ENCODE measurements at regions not wholly inside any gene's neighbourhood (a gene's known extent, or its start where the extent isn't known, plus 50 kb on each side); places are given as distances from the start of the nearest gene placed in this dataset.

DNA sequence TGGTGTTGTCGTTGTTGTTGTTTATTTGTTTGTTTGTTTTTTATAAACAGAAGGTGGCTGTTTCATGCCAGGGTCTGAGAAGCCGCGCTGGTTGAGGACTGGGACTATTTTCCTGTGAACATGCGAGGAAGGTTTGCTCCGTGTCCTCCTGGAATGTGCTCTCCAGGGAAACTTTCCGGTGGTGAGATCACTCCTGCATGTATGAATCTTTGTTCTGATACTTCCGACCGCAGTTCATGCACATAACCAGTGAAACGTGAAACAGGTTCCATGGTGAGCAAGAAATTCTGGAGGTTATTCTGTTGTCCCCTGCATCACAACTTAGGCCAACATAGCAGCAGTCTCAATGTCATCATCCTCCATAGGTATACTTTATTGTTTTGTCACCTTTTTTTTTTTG, 187.6 kb upstream of the ARGLU1 start:
- no peak for DNase-seq

DNA sequence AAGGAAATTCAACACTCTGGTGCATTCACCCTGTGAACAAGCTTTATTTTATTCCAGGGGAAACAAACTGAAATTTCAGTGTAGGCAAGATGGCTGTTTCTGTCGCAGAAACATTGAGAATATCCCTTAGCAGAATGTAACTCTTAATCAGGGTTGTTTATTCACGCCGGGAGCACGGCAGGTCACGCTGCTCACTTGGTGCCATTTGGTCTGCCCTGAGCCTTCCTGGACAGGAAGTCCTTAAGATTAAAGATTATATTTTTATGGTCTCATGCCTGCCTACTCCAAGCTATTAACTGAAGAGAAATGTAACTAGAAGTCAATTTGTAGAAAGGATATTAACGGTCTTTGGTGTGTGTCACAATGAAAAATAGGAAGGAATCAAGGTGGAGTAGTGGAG, 185.3 kb upstream of the ARGLU1 start:
- DNase-seq: no peak

DNA sequence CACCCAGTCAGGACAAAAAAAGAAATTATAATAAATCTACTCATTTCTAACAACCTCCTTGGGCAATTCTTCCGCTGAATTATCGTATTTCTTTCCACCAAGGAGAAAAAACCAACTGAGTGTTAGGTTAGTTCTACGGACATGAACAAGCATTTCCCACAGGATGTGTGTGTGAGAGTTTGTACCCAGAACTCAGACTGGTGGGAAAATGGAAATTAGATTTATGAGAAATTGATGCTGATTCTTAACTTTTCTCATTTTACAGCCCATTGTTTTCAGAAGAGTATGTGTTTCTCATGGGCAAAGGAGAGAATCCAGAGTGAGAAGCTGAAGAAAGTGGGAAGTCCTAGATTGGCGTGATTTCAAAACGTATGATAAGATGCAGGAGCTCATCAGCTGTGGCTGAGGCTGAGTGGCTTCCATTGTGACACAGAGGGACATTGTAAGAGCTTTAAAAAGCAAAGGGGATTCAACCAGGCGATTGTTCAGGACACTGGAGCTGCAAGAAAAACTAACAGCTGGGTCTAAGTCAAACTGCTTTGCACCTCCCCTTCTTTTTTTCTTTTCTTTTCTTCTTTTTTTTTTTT, 184.7 kb upstream of the ARGLU1 start:
- no peak for DNase-seq

DNA sequence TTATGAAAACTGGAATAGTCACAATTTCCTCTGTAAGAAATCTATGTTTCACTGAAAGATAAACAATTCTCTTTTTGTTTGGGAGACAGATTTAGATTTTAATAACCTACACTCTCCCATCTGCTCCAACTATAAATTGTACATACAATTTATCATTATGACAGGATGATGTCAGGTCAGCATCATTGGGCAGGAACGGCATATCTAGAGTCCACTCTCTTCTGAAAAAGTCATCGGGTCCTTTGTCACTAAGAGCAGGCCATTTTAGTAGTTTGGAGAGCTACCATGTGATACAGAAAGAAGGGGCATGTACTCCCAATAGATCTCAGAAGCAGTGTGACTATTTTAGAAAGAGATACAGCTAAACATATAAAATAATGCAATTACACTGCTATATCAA, 180.8 kb upstream of the ARGLU1 start:
- DNase-seq: no peak

DNA sequence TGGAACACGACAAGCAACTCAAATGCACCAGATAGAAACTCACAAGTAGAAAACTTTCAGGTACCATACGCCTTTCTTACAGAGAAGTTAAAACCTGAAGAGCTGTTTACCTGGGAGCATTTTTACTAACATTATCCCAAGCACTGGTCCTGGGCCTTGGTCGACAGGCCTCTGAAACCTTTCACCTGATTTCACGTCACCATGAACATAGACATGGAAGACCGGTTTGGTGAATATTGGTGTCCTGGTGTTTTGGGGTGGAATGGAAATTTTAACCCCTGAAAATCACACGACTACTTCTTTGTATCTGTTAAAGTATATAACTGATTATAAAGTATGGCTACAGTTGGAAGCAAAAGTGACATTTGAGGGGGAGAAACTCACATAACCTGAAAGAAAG, 176.6 kb upstream of the ARGLU1 start:
- no peak for DNase-seq

DNA sequence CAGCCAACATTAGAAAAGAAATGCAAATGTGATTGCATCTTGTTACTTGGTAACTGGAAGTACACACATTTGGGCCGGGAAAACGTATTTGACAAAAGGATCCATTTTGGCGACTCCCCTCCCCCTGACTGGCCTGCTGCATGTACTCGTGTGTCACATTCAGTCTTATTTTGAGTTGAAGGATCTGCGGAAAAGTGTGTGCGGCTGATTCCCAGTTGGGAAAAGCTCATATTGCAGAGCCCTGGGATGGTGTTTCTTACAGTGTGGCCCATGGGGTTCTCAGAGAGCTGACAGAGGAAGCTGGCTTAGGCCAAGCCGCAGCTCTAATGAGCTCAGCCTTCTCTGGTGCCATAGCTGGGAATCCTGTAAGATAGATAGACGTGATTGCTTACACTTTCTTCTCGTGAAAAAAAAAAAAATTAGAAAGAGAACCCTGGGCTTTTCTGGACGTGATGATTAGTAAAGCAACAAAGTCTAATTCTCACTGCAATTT, 170.3 kb upstream of the ARGLU1 start:
- DNase-seq: no peak

DNA sequence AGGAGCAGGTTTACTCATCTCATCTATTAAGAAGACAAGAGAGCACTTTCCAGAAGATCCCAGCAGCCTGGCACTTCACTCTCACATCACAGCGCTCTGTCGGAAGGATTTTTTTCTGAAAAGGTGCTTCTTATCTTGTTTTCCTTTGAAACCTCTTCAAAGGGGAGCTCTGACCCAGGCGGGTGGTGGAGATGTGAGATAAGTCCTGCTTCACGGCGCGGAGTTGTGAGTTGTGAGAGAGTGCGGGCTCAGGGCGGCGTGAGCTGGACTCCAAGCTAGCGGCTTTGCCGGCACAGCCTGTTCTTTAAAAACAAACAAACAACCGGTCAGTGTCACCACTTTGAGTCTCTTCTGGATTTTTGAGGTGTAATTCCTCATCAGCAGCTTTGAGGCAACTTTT, 169.0 kb upstream of the ARGLU1 start:
- no peak for DNase-seq

DNA sequence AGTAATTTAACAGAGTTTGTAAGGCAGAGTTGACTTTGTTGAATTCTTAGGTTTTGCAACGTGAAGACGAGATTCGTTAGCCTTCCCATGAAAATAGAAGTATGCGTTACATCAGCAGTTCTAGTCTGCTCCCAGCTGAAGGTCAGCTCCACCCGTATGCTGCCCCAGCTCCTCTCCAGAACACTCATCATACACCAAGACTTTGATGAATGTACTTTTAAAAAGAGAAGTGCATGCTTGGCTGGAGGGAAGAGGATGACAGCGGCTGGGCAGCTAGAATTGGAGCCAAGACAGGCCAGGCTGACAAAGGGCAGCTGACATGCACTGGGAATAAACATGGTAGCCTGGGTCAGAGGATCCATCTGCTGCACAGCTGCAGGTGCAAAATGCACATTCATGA, 166.3 kb upstream of the ARGLU1 start:
- no peak for DNase-seq

DNA sequence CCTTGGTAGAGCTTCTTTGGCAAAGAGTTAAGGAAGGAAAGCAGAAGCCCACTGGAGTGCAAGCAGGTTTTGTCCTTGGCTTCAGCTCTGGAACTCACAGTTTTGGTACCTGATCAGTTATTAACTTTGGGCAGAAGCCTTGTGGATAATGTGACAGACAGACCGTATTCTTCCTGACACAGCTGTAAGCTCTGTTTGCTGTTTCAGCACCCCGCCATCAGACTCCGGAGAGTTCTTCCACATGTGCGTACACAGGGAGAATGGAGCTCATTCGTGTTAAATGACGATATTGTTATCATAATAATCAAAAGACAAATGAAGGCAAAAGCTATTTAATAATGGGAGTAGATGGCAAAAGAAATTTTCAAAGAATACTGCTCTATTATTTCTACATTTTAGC, 155.1 kb upstream of the ARGLU1 start:
- DNase-seq: no peak

DNA sequence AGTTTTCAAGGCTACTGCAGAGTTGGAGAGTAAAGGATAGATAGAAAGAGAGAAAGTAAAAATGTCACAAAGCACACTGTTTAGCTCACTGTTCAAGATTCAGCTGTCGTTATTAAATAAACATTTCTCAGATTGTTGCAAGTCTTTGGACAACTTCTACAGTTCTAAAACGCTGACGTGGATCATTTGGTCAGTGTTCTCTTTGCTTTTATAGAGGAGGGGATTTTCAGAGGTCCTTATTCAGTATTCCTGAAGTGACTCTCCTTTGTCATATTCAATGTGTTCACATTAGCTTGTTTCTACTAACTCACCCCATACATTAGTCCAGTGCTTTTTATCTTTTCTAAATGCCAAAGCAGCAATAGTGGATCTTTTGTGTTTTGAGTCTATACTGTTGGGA, 154.7 kb upstream of the ARGLU1 start:
- no peak for DNase-seq

DNA sequence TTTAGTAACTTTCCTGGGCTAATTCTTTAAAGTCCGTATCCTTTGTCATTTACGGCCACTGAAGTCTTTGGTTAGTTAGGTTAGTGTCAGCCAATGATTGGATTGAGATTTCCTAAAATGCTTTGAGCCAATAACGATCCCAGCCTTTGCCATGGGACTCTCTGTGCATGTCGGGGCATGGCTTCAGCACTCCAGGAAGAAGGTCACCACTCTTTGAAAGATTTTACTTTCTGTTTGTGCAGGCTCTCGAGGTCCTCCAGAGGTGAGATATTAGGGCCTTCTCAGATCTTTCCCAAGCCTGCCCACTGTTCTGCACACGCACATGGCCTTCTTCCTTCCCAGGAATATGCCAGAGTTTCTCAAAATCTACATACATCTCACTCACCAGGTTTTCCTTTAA, 153.7 kb upstream of the ARGLU1 start:
- no peak for DNase-seq

DNA sequence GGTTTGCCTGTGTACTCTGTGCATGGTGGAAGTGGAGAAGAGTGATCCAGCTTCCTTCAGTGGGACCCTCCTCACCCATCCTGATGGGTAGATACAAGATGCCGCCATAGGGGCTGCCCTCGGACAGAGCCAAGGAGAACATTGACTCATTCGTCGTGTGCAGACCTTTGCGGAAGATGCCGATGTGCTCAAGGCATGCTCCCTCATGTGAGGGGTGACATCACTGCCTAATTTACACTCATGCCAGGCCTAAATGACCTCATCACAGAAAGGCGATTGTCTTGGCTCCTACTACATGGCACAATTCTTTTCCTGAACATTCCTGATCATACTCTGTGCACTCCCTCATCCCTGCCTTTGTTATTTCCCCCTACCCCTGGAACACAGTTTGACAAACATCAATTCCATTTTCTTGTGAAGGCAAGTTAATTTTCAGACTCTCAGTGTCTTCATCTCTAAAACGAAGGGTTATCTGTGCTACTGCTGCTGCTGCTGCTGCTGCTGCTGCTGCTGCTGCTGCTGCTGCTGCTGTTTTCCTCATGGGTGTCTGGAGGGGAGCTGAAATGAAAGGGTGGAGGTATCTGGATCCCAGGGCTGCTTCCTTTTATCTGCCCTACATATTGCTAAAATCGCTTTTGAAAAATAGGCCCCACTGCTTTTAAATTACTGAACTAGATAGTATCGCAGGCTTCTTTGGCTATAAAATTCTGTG, 146.5 kb upstream of the ARGLU1 start:
- DNase-seq: no peak

DNA sequence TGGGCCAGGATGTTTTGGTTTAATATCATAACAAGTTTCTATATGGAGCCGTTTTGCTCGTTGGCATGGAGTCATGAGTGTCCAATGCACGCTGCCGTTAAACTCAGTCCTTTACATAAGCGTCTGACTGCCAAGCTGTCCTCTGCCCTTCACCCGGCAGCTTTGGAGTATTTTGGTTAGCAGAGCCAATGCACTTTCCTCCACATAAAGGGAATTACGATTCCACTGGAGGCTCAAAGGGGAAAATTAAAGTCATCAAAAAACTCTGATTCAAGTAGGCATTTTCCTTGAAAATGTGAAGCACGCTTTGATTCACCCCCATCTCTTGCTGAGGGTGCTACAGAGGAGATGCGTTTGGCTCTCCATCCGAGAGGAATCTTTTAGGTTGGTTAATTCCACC, 144.4 kb upstream of the ARGLU1 start:
- no peak for DNase-seq

DNA sequence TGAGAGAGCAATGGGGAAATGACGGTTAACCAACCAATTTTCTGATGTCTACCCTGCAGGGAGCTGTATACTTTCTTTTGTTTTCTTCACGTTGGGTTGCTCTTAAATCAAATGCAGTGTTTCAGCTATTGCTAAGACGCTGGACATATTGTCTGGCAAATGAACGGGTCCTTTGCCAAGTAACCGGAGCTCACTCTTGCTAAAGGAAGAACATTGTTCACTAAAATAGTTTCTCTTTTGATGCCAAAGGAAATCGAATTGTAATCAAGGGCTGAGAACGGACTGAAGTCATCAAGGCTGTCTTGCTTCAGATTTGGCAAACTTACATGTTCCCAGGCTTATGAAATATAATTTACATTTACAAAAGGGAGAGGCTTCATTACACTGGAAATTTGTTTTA, 142.3 kb upstream of the ARGLU1 start:
- DNase-seq: no peak

DNA sequence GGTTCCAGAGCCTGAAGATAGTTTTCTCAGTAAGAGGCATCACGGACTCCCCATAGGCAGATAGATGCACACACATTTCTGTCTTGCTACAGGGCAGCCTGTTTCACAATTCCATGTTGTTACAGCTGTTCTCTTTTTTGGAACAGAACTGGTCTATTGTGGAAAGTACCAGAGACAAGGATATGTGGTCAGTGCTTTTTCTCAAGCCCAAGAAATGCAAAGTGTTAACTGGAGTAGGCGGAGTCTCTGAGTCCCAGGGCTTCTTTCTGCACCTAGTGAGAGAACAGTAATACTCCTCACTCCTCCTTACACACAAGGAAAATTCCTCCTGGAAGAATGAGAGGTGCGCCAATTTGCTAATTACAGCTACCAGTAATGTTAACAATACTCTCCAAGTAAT, 141.6 kb upstream of the ARGLU1 start:
- DNase-seq: no peak

DNA sequence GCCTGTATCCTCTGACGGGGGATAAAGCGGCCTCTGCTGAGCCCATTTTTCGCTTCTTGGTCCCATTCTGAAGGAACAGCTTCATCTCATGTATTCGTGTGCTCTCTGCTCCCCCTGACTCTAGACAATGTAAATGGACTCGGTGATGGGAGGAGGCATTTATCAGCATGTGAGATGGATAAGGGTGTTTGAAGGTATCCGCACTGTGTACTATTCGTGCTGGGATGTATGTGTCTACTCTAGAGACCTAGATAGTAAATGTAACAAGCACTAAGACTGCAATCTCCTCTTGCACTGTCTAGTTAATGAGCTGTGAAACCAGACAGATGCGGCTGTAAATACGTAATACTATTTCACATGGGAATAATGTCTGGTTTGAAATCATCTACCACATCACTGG, 134.6 kb upstream of the ARGLU1 start:
- no peak for DNase-seq

DNA sequence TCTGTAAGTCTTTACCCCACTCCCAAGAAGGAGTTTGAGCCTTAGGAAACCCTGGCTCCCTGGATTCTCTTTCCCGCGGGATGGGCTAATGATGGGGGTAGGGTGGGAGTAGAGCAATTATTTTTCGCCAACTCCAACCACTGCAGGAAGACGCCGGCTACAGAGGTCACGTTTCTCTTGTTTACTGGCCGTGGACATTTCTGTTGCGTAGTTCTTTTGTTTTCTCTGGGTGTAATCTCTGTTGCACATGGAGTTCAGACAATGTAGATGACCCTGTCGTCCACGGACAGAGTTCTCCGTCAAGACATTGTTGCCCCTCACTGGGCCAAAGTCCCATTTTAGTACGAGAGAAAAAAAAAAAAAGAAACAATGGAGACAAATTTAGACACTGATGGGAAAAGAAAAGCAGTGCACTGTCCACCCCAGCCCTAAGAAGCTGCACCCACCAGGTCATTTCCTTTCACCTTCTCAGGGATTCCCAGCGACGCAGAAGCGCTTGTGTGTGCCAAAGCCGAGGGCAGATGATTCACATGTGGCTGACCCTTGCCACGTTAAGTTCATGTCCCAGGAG, 133.9 kb upstream of the ARGLU1 start:
- DNase-seq: no peak

DNA sequence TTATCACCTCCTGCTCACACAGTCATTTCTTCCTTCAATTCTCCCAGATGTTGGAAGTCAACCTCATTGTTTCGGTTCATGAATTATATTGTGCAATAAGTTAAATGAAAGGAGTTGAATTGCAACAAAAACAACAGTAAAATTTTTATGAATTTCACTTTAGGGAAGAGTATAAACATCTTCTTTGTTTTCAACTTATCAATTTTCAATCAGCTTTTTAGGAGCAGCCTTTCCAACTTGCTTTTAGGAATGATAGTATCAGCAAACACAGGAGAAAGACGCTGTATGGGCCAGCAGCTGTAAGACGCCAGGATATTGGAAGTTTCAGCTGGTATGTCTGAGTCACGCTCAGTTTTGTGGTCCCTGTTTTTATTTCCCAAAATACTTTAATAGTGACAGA, 132.5 kb upstream of the ARGLU1 start:
- no peak for DNase-seq

DNA sequence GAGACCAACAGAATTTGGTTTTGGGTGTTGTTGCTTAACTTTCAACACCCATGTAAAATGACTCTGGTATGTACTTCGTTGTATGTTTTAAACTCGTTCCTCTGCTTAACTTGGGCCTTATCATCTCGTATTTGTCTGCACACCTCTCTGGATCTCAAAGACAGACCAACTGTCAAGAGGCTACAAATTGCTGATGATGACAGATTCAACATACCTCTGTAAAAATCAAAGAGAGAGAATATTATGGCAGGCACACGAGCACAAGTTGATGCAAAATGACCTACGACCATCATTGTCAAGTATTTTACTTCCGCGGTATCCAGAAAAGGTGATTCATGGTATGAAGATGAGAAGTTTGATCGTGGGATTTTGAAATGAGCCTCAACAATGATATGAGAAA, 132.1 kb upstream of the ARGLU1 start:
- no peak for DNase-seq

DNA sequence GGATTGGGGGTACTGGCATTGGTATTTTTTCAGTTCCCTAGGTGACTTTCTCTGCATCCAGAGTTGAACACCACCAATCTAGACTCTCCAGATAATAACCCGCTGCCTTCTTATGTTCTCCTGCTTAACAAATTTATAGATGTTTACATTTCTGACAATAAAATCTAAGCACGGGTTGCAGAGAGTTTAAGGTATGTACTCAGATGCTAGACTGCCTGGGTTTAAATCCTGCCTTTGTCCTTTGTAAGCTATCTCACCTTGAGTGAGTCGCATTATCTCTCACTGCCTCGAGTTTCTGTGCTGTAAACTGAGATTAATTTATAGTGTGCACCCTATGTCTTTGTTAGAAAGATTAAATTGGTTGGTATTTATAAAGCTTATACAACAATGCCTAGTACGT, 131.4 kb upstream of the ARGLU1 start:
- DNase-seq: no peak

DNA sequence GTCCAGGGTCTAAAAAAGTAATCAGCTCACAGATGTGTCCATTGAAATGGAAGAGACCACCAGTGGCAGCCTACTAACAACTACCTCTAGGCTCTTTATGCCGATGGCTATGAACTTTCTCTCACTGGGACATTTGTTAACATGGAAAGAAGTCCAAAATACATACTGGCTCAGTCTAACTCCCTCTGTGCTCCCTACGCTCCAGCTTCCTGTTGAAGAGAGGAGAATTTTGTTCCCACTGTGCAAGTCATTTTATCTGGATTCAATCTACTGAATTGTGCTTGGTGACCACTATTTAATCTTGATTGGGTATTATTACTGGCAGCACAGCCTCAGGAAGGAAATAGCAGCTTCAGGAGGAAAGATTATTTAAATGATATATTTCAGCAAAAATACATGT, 128.8 kb upstream of the ARGLU1 start:
- DNase-seq: no peak

DNA sequence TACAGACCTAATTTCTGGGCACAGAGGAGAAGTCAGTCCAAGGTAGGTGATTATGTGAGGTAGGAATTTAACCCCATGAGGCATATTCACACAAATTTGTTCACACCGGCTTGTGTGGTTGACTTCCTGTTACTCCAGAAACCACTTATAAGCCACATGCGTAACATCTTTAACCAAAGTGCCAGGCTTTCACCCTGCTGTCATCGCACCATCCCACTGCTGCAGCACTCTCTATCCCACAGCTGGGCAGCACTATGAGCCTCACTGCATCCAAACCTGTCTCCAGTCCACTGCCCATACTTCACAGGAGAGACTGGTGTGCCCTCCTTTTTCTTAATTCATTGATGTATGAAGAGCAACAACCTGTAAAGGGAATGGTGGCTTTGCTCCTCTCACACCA, 128.2 kb upstream of the ARGLU1 start:
- DNase-seq: no peak

DNA sequence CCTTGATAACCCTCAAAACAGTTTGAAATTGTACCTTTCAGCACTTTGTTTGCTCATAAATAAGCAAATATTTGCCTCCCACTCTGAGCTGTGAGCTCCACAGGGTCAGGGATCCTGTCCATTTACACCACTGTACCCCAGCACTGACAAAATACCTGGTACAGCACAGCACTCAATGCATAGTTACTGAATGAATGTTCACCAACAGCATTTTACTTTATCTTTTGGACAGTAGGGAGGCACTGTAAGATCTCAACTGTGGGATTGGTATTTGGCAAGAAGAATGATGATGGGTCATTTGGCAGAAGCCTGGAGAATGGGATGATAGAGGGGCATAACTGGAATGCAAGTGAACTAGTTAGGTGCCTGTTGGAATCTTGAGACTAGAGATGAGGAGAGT, 127.2 kb upstream of the ARGLU1 start:
- no peak for DNase-seq

DNA sequence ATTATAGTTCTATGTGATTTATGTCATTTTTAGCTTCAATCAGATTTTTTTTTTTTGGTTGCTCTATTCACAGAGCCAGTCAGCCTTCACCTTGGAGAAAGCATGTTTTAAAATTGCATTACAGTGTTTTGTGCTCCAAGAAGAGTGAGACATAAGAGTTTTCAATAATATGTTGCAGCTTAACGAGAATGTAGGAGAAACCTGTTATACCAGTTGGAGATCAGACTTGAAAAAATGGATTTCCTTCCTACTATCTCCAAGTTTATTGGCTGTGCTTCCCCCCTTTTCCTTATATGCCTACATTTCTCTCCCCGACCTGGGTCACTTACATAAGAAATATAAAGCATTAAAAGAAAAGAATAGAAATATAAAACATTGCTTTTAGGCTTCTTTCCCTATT, 123.9 kb upstream of the ARGLU1 start:
- DNase-seq: no peak

DNA sequence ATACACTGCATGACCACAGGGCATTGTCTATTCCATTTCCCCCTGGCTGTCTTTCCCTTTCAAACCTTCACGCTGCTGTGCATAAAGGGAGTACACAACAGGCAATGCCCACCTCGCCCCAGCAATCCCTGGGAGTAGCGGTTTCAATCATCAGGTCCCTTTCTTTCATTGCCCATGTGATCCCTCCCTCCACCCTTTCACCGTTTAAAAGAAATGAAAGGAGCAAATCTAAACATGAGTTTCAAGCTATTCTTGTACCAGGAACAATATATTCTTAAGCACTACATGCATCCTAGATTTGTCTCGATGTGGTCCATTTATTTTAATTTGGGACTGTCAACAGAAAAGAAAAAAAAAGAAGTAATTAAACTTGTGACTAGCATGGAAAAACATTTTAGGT, 123.4 kb upstream of the ARGLU1 start:
- no peak for DNase-seq
